Breast epithelium (tissue), 3 donors: ENCODE measurements at regions not wholly inside any gene's neighbourhood (a gene's known extent, or its start where the extent isn't known, plus 50 kb on each side); places are given as distances from the start of the nearest gene placed in this dataset.

Experiments
- CTCF ChIP-seq, 3 donors: fragments of 450-650 bp; IDR thresholded peaks; one replicate each; pipeline ENCODE4 v1.5.1; 2016 to 2017; ENCODE audit warnings: antibody characterized with exemption in 3 of 3, mild to moderate bottlenecking in 3 of 3, moderate library complexity in 3 of 3
- POLR2A ChIP-seq: fragments of 450-650 bp; IDR thresholded peaks from one replicate; pipeline ENCODE4 v1.6.1; 2016; ENCODE audit warnings: antibody characterized with exemption, mild to moderate bottlenecking, moderate library complexity
- POLR2AphosphoS5 ChIP-seq, 3 donors: sonication (generic); formaldehyde crosslinking; IDR thresholded peaks; one replicate each; pipeline ENCODE4 v1.6.1; 2017; ENCODE audit warnings: antibody characterized with exemption in 3 of 3

- TF ChIP-seq CTCF (IDR thresholded peaks at IDR 0.05) (no peak), POLR2A (no peak), POLR2AphosphoS5 (IDR thresholded peaks at IDR 0.05) (no peak)
These were observed 100.9 kb upstream of the RXFP1 start for GRCh38 chr4:158420782-158421181.
